Small intestine (tissue), 7 donors: ENCODE measurements at regions not wholly inside any gene's neighbourhood (a gene's known extent, or its start where the extent isn't known, plus 50 kb on each side); places are given as distances from the start of the nearest gene placed in this dataset.

Source experiments
- DNase-seq, 2 donors: peaks; one replicate each; pipeline versions ENCODE4 v3.0.0 to v3.0.0-alpha.2; 2013
- FAIRE-seq: peaks from 2 replicates; lab custom pipeline; 2012; peaks lifted over from hg19 to GRCh38; lab: Jason Lieb, UNC
- H3K27ac ChIP-seq, 3 donors: one replicate each; pipeline ENCODE4 v1.5.1; 2013; ENCODE audit warnings: low read length in 2 of 3, mild to moderate bottlenecking in 2 of 3, control low read depth in 1 of 3, inconsistent platforms in 1 of 3, low read depth in 1 of 3, moderate library complexity in 1 of 3
- H3K27me3 ChIP-seq, 3 donors: one replicate each; pipeline ENCODE4 v1.6.1; 2013; ENCODE audit warnings: low read length in 3 of 3, inconsistent platforms in 1 of 3; ENCODE audit not compliant: control insufficient read depth in 3 of 3, insufficient read depth in 3 of 3
- H3K36me3 ChIP-seq, 3 donors: one replicate each; pipeline ENCODE4 v1.6.1; 2013; ENCODE audit warnings: low read length in 3 of 3, inconsistent platforms in 1 of 3, low read depth in 1 of 3, mild to moderate bottlenecking in 1 of 3, moderate library complexity in 1 of 3; ENCODE audit not compliant: control insufficient read depth in 3 of 3, insufficient read depth in 2 of 3
- H3K4me1 ChIP-seq, 3 donors: one replicate each; pipeline ENCODE4 v1.6.1; 2013; ENCODE audit warnings: low read length in 2 of 3, inconsistent platforms in 1 of 3, low read depth in 1 of 3, mild to moderate bottlenecking in 1 of 3, moderate library complexity in 1 of 3; ENCODE audit not compliant: control insufficient read depth in 3 of 3, insufficient read depth in 2 of 3
- H3K4me3 ChIP-seq, 3 donors: one replicate each; pipeline ENCODE4 v1.5.1; 2013; ENCODE audit warnings: low read length in 3 of 3, control low read depth in 1 of 3, inconsistent platforms in 1 of 3, low read depth in 1 of 3, mild to moderate bottlenecking in 1 of 3, moderate library complexity in 1 of 3
- H3K9me3 ChIP-seq, 2 donors: one replicate each; pipeline ENCODE4 v1.6.1; 2013; ENCODE audit warnings: low read depth in 1 of 2, low read length in 1 of 2; ENCODE audit not compliant: control insufficient read depth in 2 of 2, insufficient read depth in 1 of 2
- WGBS, 3 donors: extraction: QIAGEN DNeasy Blood & Tissue Kit; methylation state at CpG; one replicate each; pipeline ENCODE4 v1.1.7; 2013; 5-methylcytosine and 5-hydroxymethylcytosine counted together
- donor health status: healthy with polysubstance abuse.
- donor health status: control.
- donor health status: control.
- donor health status: Bipolar disorder and iron deficiency.
- donor health status: healthy.

DNA sequence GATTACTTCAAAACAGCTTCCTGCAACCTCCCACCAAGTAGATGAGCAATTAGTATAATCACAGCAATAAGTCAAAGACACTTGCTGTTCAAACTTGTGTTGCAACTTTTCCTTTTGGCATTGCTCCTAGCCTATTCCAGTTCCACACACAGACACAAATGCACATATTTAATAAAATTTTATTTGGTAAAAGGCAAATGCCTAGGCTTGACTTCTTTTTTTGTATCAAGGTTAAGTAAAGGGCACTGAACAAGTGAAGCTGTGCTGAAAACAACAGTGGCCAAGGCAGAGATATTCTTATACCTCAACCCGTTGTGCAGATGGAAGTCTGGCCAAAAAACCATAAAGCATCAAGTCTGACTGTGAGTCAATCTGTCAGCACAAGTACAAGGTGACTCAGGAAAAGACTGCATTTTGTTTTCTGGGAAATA, 708.4 kb upstream of the CITED2 start:
- Histone ChIP-seq H3K4me1 (peaks cover 0 to 4% (median 0%) of the 10 kb centered on the region in 3 donors), H3K9me3 (no peaks in the 10 kb centered on the region), H3K4me3 (no peak overlapping the region), H3K27me3 (no peaks in the 10 kb centered on the region), H3K27ac (peak overlapping the region in 1 of 3 donors; percentile 24), H3K36me3 (no peaks in the 10 kb centered on the region)
- no peak for DNase-seq
- FAIRE-seq: no peak
- 52 to 73% (median 52%) methylated on average over 1 of the region's 1 CpG for WGBS, 3 donors

DNA sequence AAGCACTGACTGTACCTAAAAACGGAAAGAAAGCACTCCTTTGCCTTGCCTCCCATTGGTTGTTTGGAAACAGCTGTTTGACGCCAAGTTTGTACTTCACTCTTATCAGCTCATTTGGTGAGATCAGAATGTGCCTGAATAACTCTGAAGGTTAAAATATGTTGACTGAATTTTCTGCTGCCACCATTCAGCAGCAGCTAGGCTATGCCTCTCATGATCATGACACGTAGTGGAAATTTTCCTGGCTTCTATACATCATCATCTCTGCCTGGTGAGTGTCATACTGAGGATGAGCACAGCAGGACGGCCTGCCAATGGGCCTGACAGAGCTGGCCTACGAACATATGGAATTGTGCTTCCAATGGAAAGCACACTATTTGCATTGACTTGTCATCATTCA, 704.9 kb upstream of the CITED2 start:
- no peak for DNase-seq
- 78 to 84% (median 81%) methylated on average over 5 of the region's 5 CpGs for WGBS, 3 donors
- Histone ChIP-seq H3K27ac (no peak overlapping the region), H3K4me3 (no peak overlapping the region), H3K27me3 (no peaks in the 10 kb centered on the region), H3K9me3 (no peaks in the 10 kb centered on the region), H3K36me3 (no peaks in the 10 kb centered on the region), H3K4me1 (peaks cover 0 to 4% (median 0%) of the 10 kb centered on the region in 3 donors)
- FAIRE-seq: no peak

GRCh38 chr6:140078561-140079125, 704.2 kb upstream of the CITED2 start:
- Histone ChIP-seq H3K4me1 (peaks cover 0 to 4% (median 0%) of the 10 kb centered on the region in 3 donors), H3K27me3 (no peaks in the 10 kb centered on the region), H3K36me3 (no peaks in the 10 kb centered on the region), H3K27ac (no peak overlapping the region), H3K9me3 (no peaks in the 10 kb centered on the region), H3K4me3 (no peak overlapping the region)
- WGBS, 3 donors: 42 to 45% (median 44%) methylated on average over 3 of the region's 3 CpGs
- DNase-seq (no peak), FAIRE-seq (no peak)

GRCh38 chr6:140077827-140078560, 703.5 kb upstream of the CITED2 start:
- Histone ChIP-seq H3K27ac (no peak overlapping the region), H3K9me3 (no peaks in the 10 kb centered on the region), H3K4me3 (no peak overlapping the region), H3K27me3 (no peaks in the 10 kb centered on the region), H3K4me1 (peaks cover 0 to 4% (median 0%) of the 10 kb centered on the region in 3 donors), H3K36me3 (no peaks in the 10 kb centered on the region)
- DNase-seq (no peak), FAIRE-seq (no peak)
- 62 to 89% (median 82%) methylated on average over 5 of the region's 5 CpGs for WGBS, 3 donors

DNA sequence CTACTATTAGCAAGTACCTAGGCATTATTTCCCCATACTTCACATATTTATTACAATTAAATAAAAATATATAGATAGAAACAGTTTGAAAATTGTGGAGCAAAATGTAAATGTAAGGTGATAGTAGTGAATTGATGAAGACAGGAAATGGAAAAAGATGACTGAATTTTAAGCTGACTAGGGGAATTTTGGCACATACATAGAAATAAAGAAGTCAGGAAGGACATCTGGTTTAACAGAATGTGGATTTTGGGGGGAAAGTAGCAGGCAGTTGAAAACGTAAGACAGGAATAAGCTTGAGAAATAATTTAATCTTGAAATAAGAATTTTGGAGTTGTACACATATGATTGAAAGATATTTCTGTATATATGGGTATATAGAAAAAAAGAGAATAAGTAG, 701.7 kb upstream of the CITED2 start:
- 83 to 95% (median 86%) methylated on average over 1 of the region's 1 CpG for WGBS, 3 donors
- H3K27ac ChIP-seq: no peak overlapping the region
- no peaks in the 10 kb centered on the region for H3K36me3 ChIP-seq
- FAIRE-seq (no peak), DNase-seq (no peak)
- H3K27me3 ChIP-seq: no peaks in the 10 kb centered on the region
- no peaks in the 10 kb centered on the region for H3K9me3 ChIP-seq
- no peak overlapping the region for H3K4me3 ChIP-seq
- peaks cover 0 to 4% (median 2%) of the 10 kb centered on the region in 3 donors for H3K4me1 ChIP-seq

DNA sequence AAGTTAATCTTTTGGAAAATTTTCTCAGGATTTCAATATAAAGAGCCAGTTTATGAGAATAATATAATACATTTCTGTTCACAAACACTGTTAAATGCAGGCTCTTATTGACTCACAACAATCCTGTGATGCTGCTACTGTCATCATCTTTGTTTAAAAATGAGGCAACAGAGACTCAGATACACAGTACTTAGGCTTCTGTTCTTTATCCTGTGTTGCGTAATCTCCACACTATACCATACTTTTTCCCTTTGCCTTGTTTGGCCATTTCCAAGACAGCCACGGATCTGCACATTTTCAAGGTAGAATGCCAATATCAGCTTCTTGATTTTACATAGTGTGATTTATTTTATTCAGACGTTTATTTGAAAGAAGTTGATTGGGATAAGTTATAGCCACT, 699.0 kb upstream of the CITED2 start:
- DNase-seq: no peak
- Histone ChIP-seq H3K4me3 (no peak overlapping the region), H3K36me3 (no peaks in the 10 kb centered on the region), H3K4me1 (peaks cover 0 to 4% (median 2%) of the 10 kb centered on the region in 3 donors), H3K9me3 (no peaks in the 10 kb centered on the region), H3K27me3 (no peaks in the 10 kb centered on the region), H3K27ac (no peak overlapping the region)
- WGBS, 3 donors: 63 to 85% (median 79%) methylated on average over 3 of the region's 3 CpGs
- FAIRE-seq: no peak

GRCh38 chr6:140071601-140072062, 697.2 kb upstream of the CITED2 start:
- H3K9me3 ChIP-seq: no peaks in the 10 kb centered on the region
- DNase-seq (no peak), FAIRE-seq (no peak)
- H3K4me1 ChIP-seq: peaks cover 0 to 4% (median 2%) of the 10 kb centered on the region in 3 donors
- H3K27me3 ChIP-seq: no peaks in the 10 kb centered on the region
- WGBS, 3 donors: 72 to 81% (median 76%) methylated on average over 1 of the region's 1 CpG
- no peak overlapping the region for H3K27ac ChIP-seq
- no peak overlapping the region for H3K4me3 ChIP-seq
- no peaks in the 10 kb centered on the region for H3K36me3 ChIP-seq

- no peaks in the 10 kb centered on the region for H3K36me3 ChIP-seq
- H3K4me1 ChIP-seq: peaks cover 0 to 4% (median 2%) of the 10 kb centered on the region in 3 donors
- no peak overlapping the region for H3K4me3 ChIP-seq
- H3K9me3 ChIP-seq: no peaks in the 10 kb centered on the region
- H3K27ac ChIP-seq: no peak overlapping the region
- H3K27me3 ChIP-seq: no peaks in the 10 kb centered on the region
- peak; percentile 28 to 36 for DNase-seq
- no peak for FAIRE-seq
- 30 to 39% (median 38%) methylated on average over 3 of the region's 3 CpGs for WGBS, 3 donors
Measured at GRCh38 chr6:140070846-140071473, 696.5 kb upstream of the CITED2 start.
